Naive thymus-derived CD4-positive, alpha-beta T cell (primary cell): ENCODE measurements at regions not wholly inside any gene's neighbourhood (a gene's known extent, or its start where the extent isn't known, plus 50 kb on each side); places are given as distances from the start of the nearest gene placed in this dataset.

ENCODE experiments used
- ATAC-seq: fragments of 150-1000 bp; cut with Tn5 transposase; 2 replicates; pipeline ENCODE4 v1.10.0; 2021; ENCODE audit warnings: mild to moderate bottlenecking, moderate library complexity
- CTCF ChIA-PET: fragments of 350-600 bp; sonication (Branson Sonifier 250); formaldehyde crosslinking; loops from one replicate; lab custom pipeline; 2021; ENCODE audit warnings: antibody characterized with exemption; lab: Charles Lee
- POLR2A ChIA-PET: fragments of 350-600 bp; sonication (Branson Sonifier 250); formaldehyde crosslinking; loops from one replicate; lab custom pipeline; 2021; ENCODE audit warnings: antibody characterized with exemption, inconsistent platforms; lab: Charles Lee
- DNase-seq, 9 donors: peaks; one replicate each; pipeline versions ENCODE4 v3.0.0 to v3.0.0-alpha.2; 2020 to 2022; ENCODE audit warnings: mixed read lengths in 1 of 9
- H3K27ac ChIP-seq: one replicate; pipeline ENCODE4 v1.7.0; 2013; ENCODE audit warnings: mild to moderate bottlenecking, low read depth, low read length, moderate library complexity
- H3K27me3 ChIP-seq, 2 donors: one replicate each; pipeline ENCODE4 v1.7.0; 2013; ENCODE audit warnings: low read length in 2 of 2, mild to moderate bottlenecking in 2 of 2, moderate library complexity in 2 of 2; ENCODE audit not compliant: control insufficient read depth in 2 of 2, insufficient read depth in 2 of 2
- H3K36me3 ChIP-seq, 3 experiments: 1 replicate in 2 of 3; 2 replicates in 1 of 3; pipeline ENCODE4 v1.7.0; 2013; ENCODE audit warnings: low read length in 3 of 3, mild to moderate bottlenecking in 3 of 3, moderate library complexity in 1 of 3; ENCODE audit not compliant: insufficient read depth in 3 of 3, control insufficient read depth in 2 of 3
- H3K4me1 ChIP-seq, 2 donors: one replicate each; pipeline ENCODE4 v1.7.0; 2013; ENCODE audit warnings: low read length in 2 of 2, mild to moderate bottlenecking in 2 of 2, moderate library complexity in 1 of 2; ENCODE audit not compliant: control insufficient read depth in 2 of 2, insufficient read depth in 2 of 2
- H3K4me3 ChIP-seq: 2 replicates; pipeline ENCODE4 v1.7.0; 2013; ENCODE audit warnings: mild to moderate bottlenecking, low read length
- H3K9me3 ChIP-seq, 3 experiments: 1 replicate in 2 of 3; 2 replicates in 1 of 3; pipeline ENCODE4 v1.7.0; 2013; ENCODE audit warnings: low read length in 3 of 3; ENCODE audit not compliant: control insufficient read depth in 2 of 3
- H3K27ac Mint-ChIP-seq, 9 donors: one replicate each; pipeline ENCODE4 v1.8.0; 2020 to 2022; ENCODE audit warnings: mixed read lengths in 9 of 9, mild to moderate bottlenecking in 8 of 9, moderate library complexity in 5 of 9, inconsistent platforms in 2 of 9
- H3K27me3 Mint-ChIP-seq, 5 donors: one replicate each; pipeline ENCODE4 v1.8.0; 2021 to 2022; ENCODE audit warnings: mixed read lengths in 5 of 5, mild to moderate bottlenecking in 1 of 5
- H3K36me3 Mint-ChIP-seq, 5 donors: one replicate each; pipeline ENCODE4 v1.8.0; 2020 to 2022; ENCODE audit warnings: mixed read lengths in 5 of 5, mild to moderate bottlenecking in 3 of 5, inconsistent platforms in 1 of 5
- H3K4me1 Mint-ChIP-seq, 7 donors: one replicate each; pipeline ENCODE4 v1.8.0; 2020 to 2022; ENCODE audit warnings: mixed read lengths in 7 of 7, mild to moderate bottlenecking in 3 of 7, inconsistent platforms in 1 of 7
- H3K4me3 Mint-ChIP-seq, 10 donors: one replicate each; pipeline ENCODE4 v1.8.0; 2020 to 2022; ENCODE audit warnings: mild to moderate bottlenecking in 10 of 10, mixed read lengths in 10 of 10, moderate library complexity in 6 of 10, inconsistent platforms in 2 of 10
- H3K9me3 Mint-ChIP-seq, 11 donors: one replicate each; pipeline ENCODE4 v1.8.0; 2020 to 2022; ENCODE audit warnings: mixed read lengths in 11 of 11, mild to moderate bottlenecking in 4 of 11, inconsistent platforms in 1 of 11, moderate library complexity in 1 of 11
- intact Hi-C, 2 donors: fragments of 100-400 bp; cut with micrococcal nuclease; formaldehyde crosslinking; loops; one replicate each; pipeline ENCODE4 v1.15.1; 2023

DNA sequence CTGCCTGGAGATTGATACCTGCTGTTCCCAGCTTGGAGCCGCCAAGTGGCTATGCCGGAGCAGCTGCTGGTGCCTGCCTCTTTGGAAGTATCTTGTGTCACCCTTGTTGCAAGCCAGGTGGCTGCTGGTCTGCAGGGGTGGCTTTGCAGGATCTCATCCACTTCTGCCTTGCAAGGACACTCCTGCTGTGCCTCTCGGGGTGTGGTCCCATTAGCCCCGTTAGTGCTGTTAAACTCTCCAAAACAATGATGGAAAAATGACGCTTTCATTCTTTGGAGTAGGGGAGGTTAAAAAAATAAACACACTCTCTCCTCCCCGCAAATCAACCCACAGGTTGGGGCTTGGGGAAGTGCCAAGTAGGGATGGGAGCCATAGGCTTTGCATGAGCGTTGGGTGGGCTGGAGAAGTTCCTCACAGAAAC, 352.8 kb downstream of the RNF144A start:
- ATAC-seq, result no peak
- POLR2A ChIA-PET, result no interaction called here

DNA sequence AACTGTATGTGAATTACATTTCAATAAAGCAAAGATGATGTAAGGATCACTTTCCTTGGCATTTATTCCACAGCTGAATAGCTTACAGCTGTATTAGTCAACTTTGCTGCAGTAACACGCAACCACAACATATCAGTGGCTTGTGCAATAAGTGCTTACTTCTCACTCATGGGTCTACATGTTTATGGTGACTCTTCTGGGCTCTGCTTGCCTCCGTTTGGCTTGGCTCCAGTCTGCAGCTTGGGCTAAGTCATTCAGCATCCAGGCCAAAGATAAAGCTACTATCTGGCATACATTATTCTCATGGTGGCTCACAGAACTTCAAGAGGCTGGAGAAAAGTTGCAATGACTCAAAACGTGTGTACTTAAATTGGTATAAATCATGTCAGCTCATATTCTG, 355.0 kb downstream of the RNF144A start:
- Mint-ChIP-seq H3K4me3 (no peak overlapping the region), H3K4me1 (no peaks in the 10 kb centered on the region), H3K9me3 (no peaks in the 10 kb centered on the region), H3K27me3 (peaks cover 0 to 8% (median 0%) of the 10 kb centered on the region in 5 donors), H3K27ac (no peak overlapping the region), H3K36me3 (no peaks in the 10 kb centered on the region)
- no peak overlapping the region for H3K27ac ChIP-seq
- no peak for DNase-seq
- no peaks in the 10 kb centered on the region for H3K36me3 ChIP-seq
- POLR2A ChIA-PET, result no interaction called here
- no peaks in the 10 kb centered on the region for H3K9me3 ChIP-seq
- CTCF ChIA-PET, result no interaction called here
- H3K27me3 ChIP-seq, result no peaks in the 10 kb centered on the region
- intact Hi-C loops, result no loop called here
- no peaks in the 10 kb centered on the region for H3K4me1 ChIP-seq
- no peak for ATAC-seq
- no peak overlapping the region for H3K4me3 ChIP-seq

More for the DNA sequence above, 352.8 kb downstream of the RNF144A start:
- no peak for DNase-seq
- no peaks in the 10 kb centered on the region for H3K9me3 Mint-ChIP-seq
- H3K4me3 Mint-ChIP-seq, result no peak overlapping the region
- intact Hi-C loops, result no loop called here
- H3K9me3 ChIP-seq, result no peaks in the 10 kb centered on the region
- no peaks in the 10 kb centered on the region for H3K36me3 ChIP-seq
- H3K27me3 ChIP-seq, result no peaks in the 10 kb centered on the region
- H3K4me1 Mint-ChIP-seq, result no peaks in the 10 kb centered on the region
- no peak overlapping the region for H3K4me3 ChIP-seq
- peaks cover 0 to 5% (median 0%) of the 10 kb centered on the region in 5 donors for H3K27me3 Mint-ChIP-seq
- H3K4me1 ChIP-seq, result no peaks in the 10 kb centered on the region
- CTCF ChIA-PET, result no interaction called here
- no peak overlapping the region for H3K27ac ChIP-seq
- H3K36me3 Mint-ChIP-seq, result no peaks in the 10 kb centered on the region
- no peak overlapping the region for H3K27ac Mint-ChIP-seq

DNA sequence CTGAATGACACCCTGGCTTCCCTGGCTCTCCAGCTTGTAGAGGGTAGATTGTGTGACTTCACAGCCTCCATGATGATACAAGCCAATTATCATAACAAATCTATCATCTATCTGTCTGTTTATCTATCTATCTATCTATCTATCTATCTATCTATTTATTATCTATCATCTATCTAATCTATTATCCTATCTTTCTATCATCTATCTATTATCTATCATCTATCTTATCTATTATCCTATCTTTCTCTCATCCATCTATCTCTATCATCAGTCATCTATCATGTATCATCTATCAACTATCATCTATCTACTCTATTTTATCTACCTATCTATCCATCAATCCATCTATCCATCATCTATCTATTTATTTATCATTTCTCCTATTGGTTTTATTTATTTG, 361.8 kb downstream of the RNF144A start:
- Histone ChIP-seq H3K4me3 (no peak overlapping the region), H3K27me3 (no peaks in the 10 kb centered on the region), H3K27ac (no peak overlapping the region), H3K36me3 (no peaks in the 10 kb centered on the region), H3K4me1 (no peaks in the 10 kb centered on the region), H3K9me3 (no peaks in the 10 kb centered on the region)
- Mint-ChIP-seq H3K4me1 (peaks cover 0 to 4% (median 0%) of the 10 kb centered on the region in 7 donors), H3K27me3 (peaks cover 0 to 8% (median 0%) of the 10 kb centered on the region in 5 donors), H3K4me3 (no peak overlapping the region), H3K36me3 (no peaks in the 10 kb centered on the region), H3K9me3 (no peaks in the 10 kb centered on the region), H3K27ac (no peak overlapping the region)
- intact Hi-C loops, result no loop called here
- DNase-seq, result no peak
- CTCF ChIA-PET, result no interaction called here
- POLR2A ChIA-PET, result no interaction called here
- no peak for ATAC-seq

DNA sequence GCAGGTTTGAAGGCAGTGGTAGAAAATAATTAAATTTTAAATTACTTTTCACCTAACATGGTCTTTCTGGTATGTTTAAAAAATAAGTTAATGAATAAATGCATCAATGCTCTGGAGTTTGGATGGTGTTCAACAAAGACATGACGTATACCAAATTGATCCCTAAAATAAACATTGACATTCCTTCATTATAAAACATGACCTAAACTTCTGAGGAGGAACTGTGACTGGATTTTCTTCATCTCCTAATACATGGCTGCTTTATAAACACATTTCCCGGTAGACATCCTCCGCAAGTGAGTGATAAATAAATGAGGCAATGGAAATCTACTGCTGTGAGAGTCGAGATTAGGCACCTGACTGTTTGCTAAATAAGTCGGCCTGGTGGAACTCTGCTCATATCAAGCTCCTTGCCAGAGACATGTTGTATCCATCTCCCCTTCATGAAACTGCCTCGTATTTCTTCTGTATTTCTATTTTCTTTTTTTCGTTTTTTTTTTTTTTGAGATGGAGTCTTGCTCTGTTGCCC, 362.3 kb downstream of the RNF144A start:
- no peaks in the 10 kb centered on the region for H3K36me3 ChIP-seq
- intact Hi-C loops, result no loop called here
- ChIA-PET POLR2A (no interaction called here), CTCF (no interaction called here)
- peaks cover 0 to 8% (median 0%) of the 10 kb centered on the region in 5 donors for H3K27me3 Mint-ChIP-seq
- no peaks in the 10 kb centered on the region for H3K36me3 Mint-ChIP-seq
- H3K9me3 ChIP-seq, result no peaks in the 10 kb centered on the region
- H3K27ac Mint-ChIP-seq, result no peak overlapping the region
- H3K27me3 ChIP-seq, result no peaks in the 10 kb centered on the region
- H3K4me3 Mint-ChIP-seq, result no peak overlapping the region
- no peak overlapping the region for H3K4me3 ChIP-seq
- no peaks in the 10 kb centered on the region for H3K9me3 Mint-ChIP-seq
- no peaks in the 10 kb centered on the region for H3K4me1 ChIP-seq
- no peak overlapping the region for H3K27ac ChIP-seq
- H3K4me1 Mint-ChIP-seq, result peaks cover 0 to 8% (median 4%) of the 10 kb centered on the region in 7 donors
- ATAC-seq, result no peak
- no peak for DNase-seq

DNA sequence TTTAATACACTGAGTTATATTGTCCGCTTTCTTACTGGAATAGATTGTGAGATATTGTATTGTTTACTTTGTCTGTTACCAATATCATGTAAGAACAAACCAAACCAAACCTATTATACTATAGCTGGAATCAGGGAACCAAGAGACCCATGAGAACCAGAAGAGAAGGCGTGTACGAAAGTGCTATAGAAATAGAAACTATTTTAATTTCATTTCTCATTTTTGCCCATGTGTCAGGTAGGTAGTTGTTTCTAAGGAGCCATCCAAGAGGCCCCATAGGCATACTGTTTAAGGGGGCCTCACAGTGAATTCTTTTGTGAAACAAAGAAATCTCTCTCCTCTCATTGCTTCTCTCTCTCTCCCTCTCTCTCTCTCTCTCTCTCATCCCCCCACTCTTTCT, 363.6 kb downstream of the RNF144A start:
- POLR2A ChIA-PET, result no interaction called here
- Histone ChIP-seq H3K27ac (no peak overlapping the region), H3K36me3 (no peaks in the 10 kb centered on the region), H3K9me3 (no peaks in the 10 kb centered on the region), H3K27me3 (no peaks in the 10 kb centered on the region), H3K4me1 (no peaks in the 10 kb centered on the region), H3K4me3 (no peak overlapping the region)
- peaks cover 0 to 11% (median 6%) of the 10 kb centered on the region in 7 donors for H3K4me1 Mint-ChIP-seq
- no peak overlapping the region for H3K27ac Mint-ChIP-seq
- H3K36me3 Mint-ChIP-seq, result no peaks in the 10 kb centered on the region
- no peak overlapping the region for H3K4me3 Mint-ChIP-seq
- CTCF ChIA-PET, result no interaction called here
- ATAC-seq, result no peak
- H3K9me3 Mint-ChIP-seq, result no peaks in the 10 kb centered on the region
- peaks cover 0 to 8% (median 0%) of the 10 kb centered on the region in 5 donors for H3K27me3 Mint-ChIP-seq
- no peak for DNase-seq
- intact Hi-C loops, result no loop called here

DNA sequence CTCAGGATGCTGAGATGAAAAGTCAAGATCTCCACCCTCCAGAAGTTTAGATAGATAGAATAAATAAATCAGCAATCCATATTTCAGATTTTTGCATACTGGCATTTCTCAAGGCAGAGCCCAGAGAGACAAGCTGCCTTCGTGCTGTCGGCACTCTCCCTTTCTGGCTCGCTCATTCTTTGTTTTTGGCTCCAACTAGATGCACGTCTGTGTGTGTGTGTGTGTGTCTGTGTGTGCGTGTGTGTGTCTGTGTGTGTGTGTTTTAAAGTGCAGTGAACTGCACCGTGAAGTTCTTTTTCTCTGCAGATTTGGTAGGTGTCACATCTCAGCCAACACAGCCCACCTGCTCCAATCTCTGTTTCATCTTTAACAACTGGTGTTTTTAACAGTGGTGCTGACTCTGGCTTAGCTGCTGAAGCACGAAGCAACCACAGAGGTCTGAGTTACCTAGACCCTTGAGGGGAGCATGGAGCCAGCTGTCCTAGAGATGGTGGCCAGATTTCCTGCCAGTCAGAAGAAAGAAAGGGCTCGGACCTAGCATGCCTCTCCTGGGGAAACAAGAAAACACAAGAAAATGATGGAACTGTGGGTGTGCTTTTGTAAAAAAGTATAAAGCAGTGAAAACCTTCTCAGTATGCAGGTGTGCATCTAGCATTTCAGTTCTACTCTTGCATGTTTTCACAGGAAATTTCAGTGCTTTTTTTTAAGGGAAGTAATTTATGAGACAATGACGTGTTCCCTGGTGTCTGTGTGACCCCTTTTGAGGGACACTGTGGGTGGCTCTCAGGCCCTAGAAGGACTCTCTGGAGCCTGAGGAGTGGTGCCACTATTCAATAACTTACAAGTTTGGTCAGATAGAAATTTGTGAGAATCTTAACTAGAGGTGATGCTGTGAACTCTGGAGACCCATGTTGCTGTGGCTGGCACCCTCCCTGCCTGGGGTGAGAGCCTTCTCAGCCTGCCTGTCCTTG, 364.3 kb downstream of the RNF144A start:
- ATAC-seq, result no peak
- no peak overlapping the region for H3K4me3 Mint-ChIP-seq
- POLR2A ChIA-PET, result no interaction called here
- H3K9me3 Mint-ChIP-seq, result no peaks in the 10 kb centered on the region
- no peak overlapping the region for H3K27ac Mint-ChIP-seq
- no peak overlapping the region for H3K4me3 ChIP-seq
- no peaks in the 10 kb centered on the region for H3K36me3 ChIP-seq
- DNase-seq, result no peak
- peaks cover 0 to 8% (median 0%) of the 10 kb centered on the region in 5 donors for H3K27me3 Mint-ChIP-seq
- intact Hi-C loops, result no loop called here
- H3K36me3 Mint-ChIP-seq, result no peaks in the 10 kb centered on the region
- H3K4me1 Mint-ChIP-seq, result peaks cover 0 to 11% (median 6%) of the 10 kb centered on the region in 7 donors
- H3K27me3 ChIP-seq, result no peaks in the 10 kb centered on the region
- no peaks in the 10 kb centered on the region for H3K9me3 ChIP-seq
- CTCF ChIA-PET, result no interaction called here
- H3K27ac ChIP-seq, result no peak overlapping the region
- no peaks in the 10 kb centered on the region for H3K4me1 ChIP-seq
